Fibroblast of lung (primary cell): ENCODE measurements at regions not wholly inside any gene's neighbourhood (a gene's known extent, or its start where the extent isn't known, plus 50 kb on each side); places are given as distances from the start of the nearest gene placed in this dataset.

Source experiments
- DNase-seq, 2 donors: peaks; one replicate each; pipeline versions ENCODE4 v3.0.0 to v3.0.0-alpha.2; 2010; ENCODE audit warnings: low read depth in 2 of 2
- H2AFZ ChIP-seq: 2 replicates; pipeline ENCODE4 v1.5.1; 2012; ENCODE audit warnings: low read length, control low read depth, inconsistent platforms
- H3K27ac ChIP-seq: 2 replicates; pipeline ENCODE4 v1.5.1; 2011; ENCODE audit warnings: low read length, control low read depth; ENCODE audit not compliant: insufficient read depth
- H3K27me3 ChIP-seq: 2 replicates; pipeline ENCODE4 v1.5.1; 2011; ENCODE audit warnings: mild to moderate bottlenecking, low read length; ENCODE audit not compliant: control insufficient read depth, insufficient read depth
- H3K36me3 ChIP-seq: 2 replicates; pipeline ENCODE4 v1.5.1; 2011; ENCODE audit warnings: low read length; ENCODE audit not compliant: control insufficient read depth, insufficient read depth
- H3K4me1 ChIP-seq: 2 replicates; pipeline ENCODE4 v1.5.1; 2011; ENCODE audit warnings: low read length; ENCODE audit not compliant: control insufficient read depth, insufficient read depth; ENCODE audit errors: extremely low read depth
- H3K4me2 ChIP-seq: 2 replicates; pipeline ENCODE4 v1.5.1; 2011; ENCODE audit warnings: low read length, control low read depth; ENCODE audit not compliant: insufficient read depth; ENCODE audit errors: extremely low read depth
- H3K4me3 ChIP-seq, 4 experiments: fragments of 200-600 bp in 1 of 4; sonication (generic) in 1 of 4; replicated peaks in 1 of 4; 2 replicates each; pipeline ENCODE4 v1.5.1; 2011 to 2016; ENCODE audit warnings: low read length in 4 of 4, low read depth in 3 of 4, mild to moderate bottlenecking in 3 of 4, control low read depth in 2 of 4, inconsistent platforms in 1 of 4, mixed read lengths in 1 of 4; ENCODE audit not compliant: insufficient read depth in 1 of 4; ENCODE audit errors: control extremely low read depth in 1 of 4
- H3K79me2 ChIP-seq: 2 replicates; pipeline ENCODE4 v1.5.1; 2012; ENCODE audit warnings: mild to moderate bottlenecking, low read length, inconsistent platforms; ENCODE audit not compliant: control insufficient read depth, insufficient read depth
- H3K9ac ChIP-seq: 2 replicates; pipeline ENCODE4 v1.5.1; 2011; ENCODE audit warnings: mild to moderate bottlenecking, low read length, control low read depth; ENCODE audit not compliant: insufficient read depth
- H3K9me3 ChIP-seq: 2 replicates; pipeline ENCODE4 v1.5.1; 2012; ENCODE audit warnings: low read depth, low read length; ENCODE audit not compliant: control insufficient read depth, insufficient read depth
- H4K20me1 ChIP-seq: 2 replicates; pipeline ENCODE4 v1.5.1; 2011; ENCODE audit warnings: low read length; ENCODE audit not compliant: control insufficient read depth, insufficient read depth; ENCODE audit errors: extremely low read depth
- EZH2 ChIP-seq: IDR thresholded peaks from 2 replicates; pipeline ENCODE4 v1.5.1; 2012; ENCODE audit warnings: low read length, control low read depth, mild to moderate bottlenecking; ENCODE audit errors: missing control alignments
- TF ChIP-seq, protein P1 (sequence below), 2 donors: IDR thresholded peaks in 1 of 2; conservative IDR thresholded peaks in 1 of 2; 1 replicate in 1 of 2; 2 replicates in 1 of 2; pipeline ENCODE4 v1.5.1; 2011 to 2012; ENCODE audit warnings: low read length in 2 of 2, control low read depth in 1 of 2, inconsistent platforms in 1 of 2, low read depth in 1 of 2, mild to moderate bottlenecking in 1 of 2

- no peak for DNase-seq
- no peaks in the 10 kb centered on the region for H4K20me1 ChIP-seq
- no peak overlapping the region for H3K9ac ChIP-seq
- no peak overlapping the region for H3K4me2 ChIP-seq
- no peak overlapping the region for H3K4me3 ChIP-seq
- H2AFZ ChIP-seq: no peak overlapping the region
- H3K9me3 ChIP-seq: no peaks in the 10 kb centered on the region
- H3K27me3 ChIP-seq: no peaks in the 10 kb centered on the region
- no peaks in the 10 kb centered on the region for H3K79me2 ChIP-seq
- no peak overlapping the region for H3K27ac ChIP-seq
- no peaks in the 10 kb centered on the region for H3K36me3 ChIP-seq
- TF ChIP-seq, protein P1, sequence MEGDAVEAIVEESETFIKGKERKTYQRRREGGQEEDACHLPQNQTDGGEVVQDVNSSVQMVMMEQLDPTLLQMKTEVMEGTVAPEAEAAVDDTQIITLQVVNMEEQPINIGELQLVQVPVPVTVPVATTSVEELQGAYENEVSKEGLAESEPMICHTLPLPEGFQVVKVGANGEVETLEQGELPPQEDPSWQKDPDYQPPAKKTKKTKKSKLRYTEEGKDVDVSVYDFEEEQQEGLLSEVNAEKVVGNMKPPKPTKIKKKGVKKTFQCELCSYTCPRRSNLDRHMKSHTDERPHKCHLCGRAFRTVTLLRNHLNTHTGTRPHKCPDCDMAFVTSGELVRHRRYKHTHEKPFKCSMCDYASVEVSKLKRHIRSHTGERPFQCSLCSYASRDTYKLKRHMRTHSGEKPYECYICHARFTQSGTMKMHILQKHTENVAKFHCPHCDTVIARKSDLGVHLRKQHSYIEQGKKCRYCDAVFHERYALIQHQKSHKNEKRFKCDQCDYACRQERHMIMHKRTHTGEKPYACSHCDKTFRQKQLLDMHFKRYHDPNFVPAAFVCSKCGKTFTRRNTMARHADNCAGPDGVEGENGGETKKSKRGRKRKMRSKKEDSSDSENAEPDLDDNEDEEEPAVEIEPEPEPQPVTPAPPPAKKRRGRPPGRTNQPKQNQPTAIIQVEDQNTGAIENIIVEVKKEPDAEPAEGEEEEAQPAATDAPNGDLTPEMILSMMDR (conservative IDR thresholded peaks at IDR 0.05 in 1 of 2, IDR thresholded peaks at IDR 0.05 in 1 of 2; ENCODE audit: low read depth in 1 of 2, low read length in 2 of 2): no peak
- no peak for TF ChIP-seq EZH2
- H3K4me1 ChIP-seq: peaks cover 3% of the 10 kb centered on the region
Observed at GRCh38 chr11:28631148-28631547, 523.0 kb downstream of the METTL15 start.

GRCh38 chr11:28629235-28629634 lies 521.0 kb downstream of the METTL15 start:
- H4K20me1 ChIP-seq: no peaks in the 10 kb centered on the region
- H3K27ac ChIP-seq: no peak overlapping the region
- H3K36me3 ChIP-seq: no peaks in the 10 kb centered on the region
- no peak overlapping the region for H2AFZ ChIP-seq
- H3K27me3 ChIP-seq: no peaks in the 10 kb centered on the region
- no peak overlapping the region for H3K4me3 ChIP-seq
- no peak overlapping the region for H3K9ac ChIP-seq
- no peak for DNase-seq
- no peaks in the 10 kb centered on the region for H3K79me2 ChIP-seq
- peaks cover 3% of the 10 kb centered on the region for H3K4me1 ChIP-seq
- no peak overlapping the region for H3K4me2 ChIP-seq
- TF ChIP-seq EZH2: no peak
- TF ChIP-seq, protein P1 (conservative IDR thresholded peaks at IDR 0.05 in 1 of 2, IDR thresholded peaks at IDR 0.05 in 1 of 2; ENCODE audit: low read depth in 1 of 2, low read length in 2 of 2): no peak
- H3K9me3 ChIP-seq: no peaks in the 10 kb centered on the region

DNA sequence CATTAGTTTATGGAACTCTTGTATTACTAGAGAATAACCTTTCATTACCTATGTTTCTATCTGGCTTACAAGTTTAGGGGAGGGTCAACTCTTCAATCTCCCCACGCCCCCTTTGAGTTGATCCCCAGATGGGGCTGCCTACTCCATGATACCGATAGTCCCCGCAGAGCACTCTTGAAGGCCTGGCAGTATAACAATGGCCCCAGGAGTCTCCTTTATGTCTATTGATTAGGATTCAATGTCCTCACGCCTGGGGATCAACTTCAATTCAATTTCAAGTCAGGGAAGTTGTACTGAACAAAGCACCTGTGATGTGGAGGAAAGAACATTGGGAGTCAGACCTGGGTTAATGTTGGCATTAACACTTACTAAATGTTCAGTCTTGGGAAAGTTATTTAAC lies 520.2 kb downstream of the METTL15 start:
- H3K9me3 ChIP-seq: no peaks in the 10 kb centered on the region
- H3K4me2 ChIP-seq: no peak overlapping the region
- H4K20me1 ChIP-seq: no peaks in the 10 kb centered on the region
- H3K27ac ChIP-seq: no peak overlapping the region
- H3K9ac ChIP-seq: no peak overlapping the region
- TF ChIP-seq, protein P1 (conservative IDR thresholded peaks at IDR 0.05 in 1 of 2, IDR thresholded peaks at IDR 0.05 in 1 of 2; ENCODE audit: low read depth in 1 of 2, low read length in 2 of 2): no peak
- no peak for TF ChIP-seq EZH2
- H3K4me1 ChIP-seq: peaks cover 3% of the 10 kb centered on the region
- DNase-seq: no peak
- H3K27me3 ChIP-seq: no peaks in the 10 kb centered on the region
- H3K4me3 ChIP-seq: no peak overlapping the region
- no peaks in the 10 kb centered on the region for H3K36me3 ChIP-seq
- no peak overlapping the region for H2AFZ ChIP-seq
- no peaks in the 10 kb centered on the region for H3K79me2 ChIP-seq
